WI38 (cell line): ENCODE measurements at regions not wholly inside any gene's neighbourhood (a gene's known extent, or its start where the extent isn't known, plus 50 kb on each side); places are given as distances from the start of the nearest gene placed in this dataset.

Experiments
- H3K4me3 ChIP-seq: 2 replicates; pipeline ENCODE4 v1.5.1; 2011; ENCODE audit warnings: low read depth, mild to moderate bottlenecking, control low read depth, low read length
- CTCF ChIP-seq: IDR thresholded peaks from 2 replicates; pipeline ENCODE4 v1.5.1; 2012; ENCODE audit warnings: low read depth, mild to moderate bottlenecking, control low read depth, low read length

- no peak for TF ChIP-seq CTCF
Measured at GRCh38 chr7:86931439-86931838, 128.0 kb downstream of the ELAPOR2 start.

GRCh38 chr7:86930554-86931307 lies 128.7 kb downstream of the ELAPOR2 start:
- TF ChIP-seq CTCF: no peak
- no peak overlapping the region for H3K4me3 ChIP-seq

More at GRCh38 chr7:86931439-86931838, 128.0 kb downstream of the ELAPOR2 start:
- H3K4me3 ChIP-seq: no peak overlapping the region

- TF ChIP-seq CTCF: no peak
- no peak overlapping the region for H3K4me3 ChIP-seq
Measured at GRCh38 chr7:86929293-86930109, 130.0 kb downstream of the ELAPOR2 start.

DNA sequence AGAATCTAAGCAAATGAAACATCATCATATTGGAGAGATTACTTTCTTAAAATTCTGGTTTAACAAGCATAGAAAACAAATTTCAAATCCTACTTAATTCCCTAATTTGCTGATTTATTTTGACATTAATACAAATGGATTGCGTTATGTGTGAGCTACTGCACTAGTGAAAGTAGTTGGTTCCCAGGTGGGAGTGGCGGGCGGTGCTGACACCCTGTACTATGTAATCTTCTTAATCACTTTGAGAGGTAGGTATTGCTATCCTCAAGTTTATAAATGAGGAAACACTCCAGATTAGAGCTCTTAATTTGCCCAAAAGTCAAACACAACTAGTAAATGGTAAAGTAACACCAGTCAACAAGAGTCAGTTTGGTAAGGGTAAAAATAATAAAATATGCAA lies 131.1 kb downstream of the ELAPOR2 start:
- TF ChIP-seq CTCF: no peak
- H3K4me3 ChIP-seq: no peak overlapping the region

GRCh38 chr7:86926732-86927131 lies 132.7 kb downstream of the ELAPOR2 start:
- H3K4me3 ChIP-seq: no peak overlapping the region
- peak; percentile 39; the same call in 1 of the 2 replicates for TF ChIP-seq CTCF

GRCh38 chr7:86925221-86925620 lies 134.2 kb downstream of the ELAPOR2 start:
- H3K4me3 ChIP-seq: no peak overlapping the region
- no peak for TF ChIP-seq CTCF

GRCh38 chr7:86923527-86923926 lies 135.9 kb downstream of the ELAPOR2 start:
- no peak overlapping the region for H3K4me3 ChIP-seq
- TF ChIP-seq CTCF: no peak
